Gastrocnemius medialis (tissue), 4 donors: ENCODE measurements at regions not wholly inside any gene's neighbourhood (a gene's known extent, or its start where the extent isn't known, plus 50 kb on each side); places are given as distances from the start of the nearest gene placed in this dataset.

ENCODE experiments used
- ATAC-seq, 2 donors: fragments of 150-250 bp; one replicate each; pipeline ENCODE4 v1.9.1; 2016
- DNase-seq, 2 donors: peaks; one replicate each; pipeline ENCODE4 v3.0.0-alpha.2; 2019
- H3K27ac ChIP-seq, 4 donors: fragments of 200-600 bp; sonication (generic); 1 replicate in 1 of 4; 2 replicates in 3 of 4; pipeline ENCODE4 v1.5.1; 2016 to 2018; ENCODE audit warnings: mild to moderate bottlenecking in 2 of 4, moderate library complexity in 1 of 4
- H3K27me3 ChIP-seq, 3 donors: fragments of 200-600 bp; sonication (generic) in 2 of 3; 1 replicate in 1 of 3; 2 replicates in 2 of 3; pipeline versions ENCODE4 v1.5.1 to v1.6.0; 2016 to 2019; ENCODE audit warnings: mild to moderate bottlenecking in 1 of 3, moderate library complexity in 1 of 3
- H3K36me3 ChIP-seq, 2 donors: fragments of 200-600 bp; sonication (generic) in 1 of 2; one replicate each; pipeline ENCODE4 v1.5.1; 2017 to 2018
- H3K4me1 ChIP-seq, 2 donors: fragments of 200-600 bp; sonication (generic) in 1 of 2; one replicate each; pipeline ENCODE4 v1.5.1; 2016 to 2017; ENCODE audit warnings: mild to moderate bottlenecking in 2 of 2
- H3K4me3 ChIP-seq, 4 donors: fragments of 200-600 bp; sonication (generic) in 3 of 4; 1 replicate in 1 of 4; 2 replicates in 3 of 4; pipeline ENCODE4 v1.5.1; 2016 to 2019; ENCODE audit warnings: mild to moderate bottlenecking in 2 of 4
- H3K9me3 ChIP-seq, 3 donors: fragments of 200-600 bp; sonication (generic) in 2 of 3; 1 replicate in 1 of 3; 2 replicates in 2 of 3; pipeline ENCODE4 v1.5.1; 2016 to 2019
- CTCF ChIP-seq, 5 experiments: fragments of 450-650 bp in 3 of 5; fragments of 200-600 bp in 2 of 5; sonication (generic) in 2 of 5; IDR thresholded peaks in 4 of 5; conservative IDR thresholded peaks in 1 of 5; 1 replicate in 4 of 5; 2 replicates in 1 of 5; pipeline ENCODE4 v1.5.1; 2016 to 2019; ENCODE audit warnings: antibody characterized with exemption in 5 of 5, mild to moderate bottlenecking in 3 of 5, moderate library complexity in 3 of 5
- POLR2A ChIP-seq, 2 donors: fragments of 450-650 bp; IDR thresholded peaks; one replicate each; pipeline ENCODE4 v1.6.1; 2017; ENCODE audit warnings: antibody characterized with exemption in 2 of 2, mild to moderate bottlenecking in 2 of 2, moderate library complexity in 2 of 2
- in situ Hi-C, 4 donors: fragments of 200-750 bp; cut with MboI; loops; one replicate each; pipeline versions ENCODE4 v1.15.0 to v1.8.0; 2017; ENCODE audit warnings: low sequenced_read_pairs in 4 of 4
- intact Hi-C: fragments of 100-400 bp; cut with DNase I; formaldehyde crosslinking; loops from one replicate; pipeline ENCODE4 v1.15.1; 2023; ENCODE audit warnings: low total_unique reads

- Histone ChIP-seq H3K27ac (no peak overlapping the region), H3K4me1 (no peaks in the 10 kb centered on the region), H3K36me3 (no peaks in the 10 kb centered on the region), H3K9me3 (no peaks in the 10 kb centered on the region), H3K4me3 (no peak overlapping the region), H3K27me3 (no peaks in the 10 kb centered on the region)
- DNase-seq (no peak), ATAC-seq (no peak)
- TF ChIP-seq CTCF (IDR thresholded peaks at IDR 0.05 in 4 of 5, conservative IDR thresholded peaks at IDR 0.05 in 1 of 5), result no peak
- TF ChIP-seq POLR2A (IDR thresholded peaks at IDR 0.05), result no peak
- in situ Hi-C loops, result no loop called here
- intact Hi-C loops, result no loop called here
Measured at GRCh38 chr5:144864118-144864517, 693.4 kb downstream of the KCTD16 start.

DNA sequence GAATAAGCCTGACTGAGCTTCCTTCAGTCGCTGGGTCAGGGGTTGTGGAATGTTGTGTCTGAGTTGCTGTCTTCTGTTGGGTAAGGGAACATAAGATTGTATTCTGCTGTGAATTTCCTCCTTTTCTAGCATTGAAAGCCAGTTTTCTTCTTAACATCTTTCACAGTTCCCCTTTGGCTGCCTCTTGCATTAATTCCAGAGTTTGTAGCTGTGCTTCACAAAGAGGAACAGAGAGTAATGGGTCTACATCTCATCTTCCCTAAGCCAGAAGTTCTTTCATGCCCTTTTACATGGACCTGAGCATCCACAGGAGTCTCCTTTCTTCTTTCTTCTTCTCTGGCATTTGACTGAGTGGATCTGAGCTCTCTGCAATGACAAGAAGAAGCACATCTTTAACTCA, 686.8 kb downstream of the KCTD16 start:
- TF ChIP-seq POLR2A (IDR thresholded peaks at IDR 0.05) (no peak), CTCF (IDR thresholded peaks at IDR 0.05 in 4 of 5, conservative IDR thresholded peaks at IDR 0.05 in 1 of 5) (no peak)
- Histone ChIP-seq H3K4me3 (no peak overlapping the region), H3K36me3 (no peaks in the 10 kb centered on the region), H3K4me1 (no peaks in the 10 kb centered on the region), H3K9me3 (no peaks in the 10 kb centered on the region), H3K27me3 (no peaks in the 10 kb centered on the region), H3K27ac (no peak overlapping the region)
- in situ Hi-C loops, result no loop called here
- DNase-seq, result no peak
- no peak for ATAC-seq
- intact Hi-C loops, result no loop called here

DNA sequence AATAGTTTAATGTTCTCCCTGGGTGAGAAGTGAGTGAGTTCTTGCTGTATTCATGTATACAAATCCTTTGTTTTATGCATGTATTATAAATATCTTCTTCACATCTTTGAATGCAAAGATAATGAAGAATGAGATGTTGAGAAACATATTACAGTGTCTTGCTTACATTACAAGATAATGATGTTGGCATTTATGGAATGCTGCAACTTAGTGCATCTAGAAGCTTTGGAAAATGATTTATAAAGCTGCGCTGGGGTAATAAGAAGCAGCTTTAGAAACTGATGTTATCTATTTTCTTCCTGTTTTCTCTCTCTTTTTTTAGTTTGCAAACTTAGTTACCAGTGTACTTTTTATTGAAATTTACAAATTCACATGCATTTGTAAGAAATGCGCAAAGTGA, 673.4 kb downstream of the KCTD16 start:
- H3K27ac ChIP-seq, result no peak overlapping the region
- no peak for TF ChIP-seq POLR2A (IDR thresholded peaks at IDR 0.05)
- no peak for TF ChIP-seq CTCF (IDR thresholded peaks at IDR 0.05 in 4 of 5, conservative IDR thresholded peaks at IDR 0.05 in 1 of 5)
- DNase-seq (no peak), ATAC-seq (no peak)
- no peaks in the 10 kb centered on the region for H3K9me3 ChIP-seq
- no peaks in the 10 kb centered on the region for H3K4me1 ChIP-seq
- intact Hi-C loops, result no loop called here
- H3K4me3 ChIP-seq, result no peak overlapping the region
- no peaks in the 10 kb centered on the region for H3K36me3 ChIP-seq
- no peaks in the 10 kb centered on the region for H3K27me3 ChIP-seq
- in situ Hi-C loops, result no loop called here

DNA sequence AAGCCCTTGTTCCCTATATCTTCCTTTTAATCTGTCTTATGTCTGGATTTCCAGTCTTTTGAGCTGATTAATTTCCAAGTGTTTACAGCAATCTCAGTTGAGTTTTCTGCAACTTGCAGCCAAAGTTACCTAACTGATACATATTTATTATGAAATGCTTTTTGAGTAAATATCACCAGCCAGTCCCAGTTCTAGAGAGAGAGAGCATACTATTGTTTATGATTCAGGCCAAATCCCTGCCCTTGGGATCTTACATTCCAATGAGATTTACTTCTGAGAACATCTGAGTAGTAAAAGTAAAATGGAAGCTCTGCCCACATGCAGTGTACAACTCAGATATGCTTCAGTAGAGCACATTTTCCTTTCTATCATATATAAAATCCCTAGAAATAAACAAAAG, 661.7 kb downstream of the KCTD16 start:
- intact Hi-C loops, result no loop called here
- no peaks in the 10 kb centered on the region for H3K27me3 ChIP-seq
- DNase-seq (no peak), ATAC-seq (no peak)
- in situ Hi-C loops, result no loop called here
- H3K27ac ChIP-seq, result no peak overlapping the region
- H3K4me1 ChIP-seq, result no peaks in the 10 kb centered on the region
- no peaks in the 10 kb centered on the region for H3K36me3 ChIP-seq
- TF ChIP-seq CTCF (IDR thresholded peaks at IDR 0.05 in 4 of 5, conservative IDR thresholded peaks at IDR 0.05 in 1 of 5) (no peak), POLR2A (IDR thresholded peaks at IDR 0.05) (no peak)
- H3K4me3 ChIP-seq, result no peak overlapping the region
- no peaks in the 10 kb centered on the region for H3K9me3 ChIP-seq

DNA sequence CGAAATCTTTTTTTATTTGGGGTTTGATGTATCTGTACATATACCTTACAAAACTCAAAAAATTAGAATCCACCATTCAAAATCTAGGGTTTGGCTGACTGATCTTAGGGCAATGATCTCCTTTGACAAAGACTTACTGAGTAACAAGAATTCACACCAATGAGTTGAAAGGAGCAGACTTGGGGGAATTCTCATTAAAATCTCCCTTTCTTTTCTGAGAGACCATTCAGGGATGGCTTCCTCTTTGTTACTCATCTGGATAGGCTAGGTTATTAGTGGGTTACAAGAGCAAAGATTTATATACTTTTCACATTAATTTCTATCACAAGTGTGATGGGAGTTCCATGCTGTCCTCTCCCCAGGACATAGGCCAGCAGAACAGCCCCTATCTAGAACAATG, 661.0 kb downstream of the KCTD16 start:
- Histone ChIP-seq H3K27me3 (no peaks in the 10 kb centered on the region), H3K36me3 (no peaks in the 10 kb centered on the region), H3K9me3 (no peaks in the 10 kb centered on the region), H3K4me1 (no peaks in the 10 kb centered on the region), H3K4me3 (no peak overlapping the region), H3K27ac (no peak overlapping the region)
- no peak for ATAC-seq
- no peak for TF ChIP-seq CTCF (IDR thresholded peaks at IDR 0.05 in 4 of 5, conservative IDR thresholded peaks at IDR 0.05 in 1 of 5)
- intact Hi-C loops (no loop called here), in situ Hi-C loops (no loop called here)
- no peak for DNase-seq
